Left lung (tissue), 4 donors: ENCODE measurements at regions not wholly inside any gene's neighbourhood (a gene's known extent, or its start where the extent isn't known, plus 50 kb on each side); places are given as distances from the start of the nearest gene placed in this dataset.

ENCODE experiments used
- ATAC-seq: fragments of 200-7000 bp; cut with Tn5 transposase; one replicate; pipeline ENCODE4 v1.9.1; 2020; ENCODE audit warnings: moderate library complexity
- DNase-seq, 4 donors: peaks; one replicate each; pipeline ENCODE4 v3.0.0-alpha.2; 2013 to 2020
- H3K27ac ChIP-seq, 2 donors: fragments of 200-600 bp; sonication (generic) in 1 of 2; one replicate each; pipeline versions ENCODE4 v1.5.0 to v1.8.0; 2020 to 2021
- H3K27me3 ChIP-seq, 2 donors: fragments of 200-600 bp; sonication (generic) in 1 of 2; one replicate each; pipeline versions ENCODE4 v1.5.0 to v1.8.0; 2020 to 2021
- H3K36me3 ChIP-seq, 2 donors: fragments of 200-600 bp; sonication (generic) in 1 of 2; one replicate each; pipeline versions ENCODE4 v1.5.0 to v1.8.0; 2020 to 2021
- H3K4me1 ChIP-seq, 2 donors: fragments of 200-600 bp; one replicate each; pipeline ENCODE4 v1.8.0; 2021
- H3K4me3 ChIP-seq, 2 donors: fragments of 200-600 bp; sonication (generic) in 1 of 2; one replicate each; pipeline versions ENCODE4 v1.5.0 to v1.8.0; 2020 to 2021; ENCODE audit warnings: mild to moderate bottlenecking in 1 of 2
- H3K9me3 ChIP-seq, 2 donors: fragments of 200-600 bp; sonication (generic) in 1 of 2; one replicate each; pipeline versions ENCODE4 v1.5.0 to v1.8.0; 2020 to 2021
- CTCF ChIP-seq, 2 donors: fragments of 200-600 bp; sonication (generic) in 1 of 2; IDR thresholded peaks; one replicate each; pipeline versions ENCODE4 v1.5.0 to v1.8.0; 2021; ENCODE audit warnings: antibody characterized with exemption in 2 of 2
- intact Hi-C, 2 donors: fragments of 100-400 bp; cut with DNase I; formaldehyde crosslinking; loops; one replicate each; pipeline versions ENCODE4 v1.11.2 to v1.14.2; 2022
- donor health status: DM: no; HTN: yes; CAD: no.
- donor health status: DM: no; HTN: no; CAD: no.

GRCh38 chr15:100757661-100758060 lies 122.0 kb upstream of the ALDH1A3 start:
- Histone ChIP-seq H3K9me3 (no peaks in the 10 kb centered on the region), H3K4me1 (no peaks in the 10 kb centered on the region), H3K4me3 (no peak overlapping the region), H3K36me3 (no peaks in the 10 kb centered on the region), H3K27me3 (peaks cover 0 to 33% of the 10 kb centered on the region in 2 donors), H3K27ac (no peak overlapping the region)
- DNase-seq, result no peak
- TF ChIP-seq CTCF (IDR thresholded peaks at IDR 0.05), result no peak
- ATAC-seq, result no peak
- intact Hi-C loops, result no loop called here

GRCh38 chr15:100758555-100758954 lies 121.1 kb upstream of the ALDH1A3 start:
- intact Hi-C loops, result no loop called here
- Histone ChIP-seq H3K9me3 (no peaks in the 10 kb centered on the region), H3K27ac (no peak overlapping the region), H3K4me3 (no peak overlapping the region), H3K27me3 (peaks cover 0 to 33% of the 10 kb centered on the region in 2 donors), H3K36me3 (no peaks in the 10 kb centered on the region), H3K4me1 (no peaks in the 10 kb centered on the region)
- no peak for ATAC-seq
- TF ChIP-seq CTCF (IDR thresholded peaks at IDR 0.05), result no peak
- no peak for DNase-seq

- Histone ChIP-seq H3K4me3 (no peak overlapping the region), H3K4me1 (no peaks in the 10 kb centered on the region), H3K36me3 (no peaks in the 10 kb centered on the region), H3K9me3 (no peaks in the 10 kb centered on the region), H3K27me3 (peaks cover 0 to 33% of the 10 kb centered on the region in 2 donors), H3K27ac (no peak overlapping the region)
- peak; percentile 68 for ATAC-seq
- TF ChIP-seq CTCF (IDR thresholded peaks at IDR 0.05), result no peak
- intact Hi-C loops, result no loop called here
- DNase-seq, result peak in 1 of 4 donors; percentile 72
Observed at GRCh38 chr15:100759106-100759505, 120.5 kb upstream of the ALDH1A3 start.

GRCh38 chr15:100759698-100760356 lies 119.8 kb upstream of the ALDH1A3 start:
- Histone ChIP-seq H3K36me3 (no peaks in the 10 kb centered on the region), H3K27ac (no peak overlapping the region), H3K27me3 (peaks cover 0 to 33% of the 10 kb centered on the region in 2 donors), H3K9me3 (no peaks in the 10 kb centered on the region), H3K4me3 (no peak overlapping the region), H3K4me1 (peaks cover 0 to under 1% of the 10 kb centered on the region in 2 donors)
- intact Hi-C loops, result no loop called here
- no peak for TF ChIP-seq CTCF (IDR thresholded peaks at IDR 0.05)
- ATAC-seq, result peak; percentile 67
- no peak for DNase-seq

GRCh38 chr15:100760357-100760903 lies 119.2 kb upstream of the ALDH1A3 start:
- Histone ChIP-seq H3K36me3 (no peaks in the 10 kb centered on the region), H3K27ac (no peak overlapping the region)

More at GRCh38 chr15:100760357-100760903, 119.2 kb upstream of the ALDH1A3 start:
- no peaks in the 10 kb centered on the region for H3K9me3 ChIP-seq
- intact Hi-C loops, result no loop called here
- no peak for ATAC-seq
- H3K4me1 ChIP-seq, result peaks cover 0 to 4% of the 10 kb centered on the region in 2 donors
- DNase-seq, result no peak
- TF ChIP-seq CTCF (IDR thresholded peaks at IDR 0.05), result no peak
- H3K4me3 ChIP-seq, result no peak overlapping the region
- H3K27me3 ChIP-seq, result peaks cover 0 to 33% of the 10 kb centered on the region in 2 donors
